Activated CD4-positive, alpha-beta T cell treated with anti-CD3 and anti-CD28 coated beads for 48 hours (primary cell): ENCODE measurements at regions not wholly inside any gene's neighbourhood (a gene's known extent, or its start where the extent isn't known, plus 50 kb on each side); places are given as distances from the start of the nearest gene placed in this dataset.

Source experiments
- DNase-seq: peaks from one replicate; pipeline ENCODE4 v3.0.0-alpha.2; 2020

- DNase-seq: no peak
Measured at GRCh38 chr13:103238441-103238840, 172.2 kb upstream of the SLC10A2 start.

GRCh38 chr13:103236213-103236612, 170.0 kb upstream of the SLC10A2 start:
- no peak for DNase-seq

- no peak for DNase-seq
Measured at GRCh38 chr13:103229674-103230073, 163.5 kb upstream of the SLC10A2 start.

- no peak for DNase-seq
Measured at GRCh38 chr13:103224804-103225203, 158.6 kb upstream of the SLC10A2 start.

GRCh38 chr13:103222683-103223082, 156.5 kb upstream of the SLC10A2 start:
- no peak for DNase-seq

- no peak for DNase-seq
Measured at GRCh38 chr13:103218253-103218652, 152.0 kb upstream of the SLC10A2 start.

- no peak for DNase-seq
Measured at GRCh38 chr13:103213152-103213551, 146.9 kb upstream of the SLC10A2 start.

- DNase-seq: no peak
Measured at GRCh38 chr13:103210348-103210747, 144.1 kb upstream of the SLC10A2 start.

GRCh38 chr13:103203735-103204330, 137.6 kb upstream of the SLC10A2 start:
- DNase-seq: no peak

GRCh38 chr13:103200118-103200885, 134.1 kb upstream of the SLC10A2 start:
- no peak for DNase-seq

- DNase-seq: no peak
Measured at GRCh38 chr13:103199380-103200088, 133.3 kb upstream of the SLC10A2 start.

- no peak for DNase-seq
Measured at GRCh38 chr13:103196356-103196755, 130.1 kb upstream of the SLC10A2 start.

- DNase-seq: no peak
Measured at GRCh38 chr13:103195762-103196161, 129.5 kb upstream of the SLC10A2 start.

- no peak for DNase-seq
Measured at GRCh38 chr13:103194871-103195270, 128.7 kb upstream of the SLC10A2 start.

- DNase-seq: no peak
Measured at GRCh38 chr13:103192511-103193135, 126.4 kb upstream of the SLC10A2 start.

- no peak for DNase-seq
Measured at GRCh38 chr13:103190841-103191240, 124.6 kb upstream of the SLC10A2 start.

GRCh38 chr13:103188713-103189326, 122.6 kb upstream of the SLC10A2 start:
- DNase-seq: no peak

- DNase-seq: no peak
Measured at GRCh38 chr13:103187721-103188156, 121.5 kb upstream of the SLC10A2 start.

- DNase-seq: no peak
Measured at GRCh38 chr13:103184413-103184812, 118.2 kb upstream of the SLC10A2 start.

GRCh38 chr13:103178986-103179943, 113.0 kb upstream of the SLC10A2 start:
- DNase-seq: no peak

- DNase-seq: no peak
Measured at GRCh38 chr13:103174966-103175365, 108.7 kb upstream of the SLC10A2 start.
